Smooth muscle cell (in vitro differentiated cells): ENCODE measurements at regions not wholly inside any gene's neighbourhood (a gene's known extent, or its start where the extent isn't known, plus 50 kb on each side); places are given as distances from the start of the nearest gene placed in this dataset.

Experiments used
- DNase-seq: peaks from one replicate; lab custom pipeline; 2025; ENCODE audit not compliant: unreplicated experiment; lab: John Stamatoyannopoulos, UW
- H2AFZ ChIP-seq: fragments of 200-600 bp; sonication (generic); 2 replicates; pipeline ENCODE4 v1.6.0; 2016; ENCODE audit warnings: antibody characterized with exemption, low read depth, mild to moderate bottlenecking
- H3F3A ChIP-seq: fragments of 200-600 bp; sonication (generic); 2 replicates; pipeline ENCODE4 v1.6.0; 2017; ENCODE audit warnings: antibody characterized with exemption, low read depth
- H3K27ac ChIP-seq: fragments of 200-600 bp; sonication (generic); 2 replicates; pipeline ENCODE4 v1.5.1; 2016; ENCODE audit warnings: low read depth, mild to moderate bottlenecking
- H3K27me3 ChIP-seq: fragments of 200-600 bp; sonication (generic); 2 replicates; pipeline ENCODE4 v1.6.1; 2016; ENCODE audit warnings: low read depth, mild to moderate bottlenecking
- H3K36me3 ChIP-seq: fragments of 200-600 bp; sonication (generic); 2 replicates; pipeline ENCODE4 v1.5.1; 2016; ENCODE audit warnings: low read depth
- H3K4me1 ChIP-seq: fragments of 200-600 bp; sonication (generic); 2 replicates; pipeline ENCODE4 v1.5.1; 2016; ENCODE audit warnings: low read depth
- H3K4me2 ChIP-seq: fragments of 200-600 bp; sonication (generic); 2 replicates; pipeline ENCODE4 v1.6.0; 2016; ENCODE audit warnings: mild to moderate bottlenecking
- H3K4me3 ChIP-seq: fragments of 200-600 bp; sonication (generic); 2 replicates; pipeline ENCODE4 v1.5.1; 2016; ENCODE audit warnings: mild to moderate bottlenecking
- H3K79me2 ChIP-seq: fragments of 200-600 bp; sonication (generic); 2 replicates; pipeline ENCODE4 v1.6.0; 2016; ENCODE audit warnings: low read depth, mild to moderate bottlenecking
- H3K9ac ChIP-seq: fragments of 200-600 bp; sonication (generic); 2 replicates; pipeline ENCODE4 v1.6.0; 2016; ENCODE audit warnings: low read depth
- H3K9me3 ChIP-seq: fragments of 200-600 bp; sonication (generic); replicated peaks from 2 replicates; pipeline ENCODE4 v1.5.1; 2016; ENCODE audit warnings: low read depth
- H4K20me1 ChIP-seq: fragments of 200-600 bp; sonication (generic); 2 replicates; pipeline ENCODE4 v1.6.0; 2016; ENCODE audit warnings: low read depth
- WGBS: methylation state at CpG from one replicate; pipeline ENCODE4 v1.1.7; 2016; ENCODE audit warnings: low lambda C conversion rate; 5-methylcytosine and 5-hydroxymethylcytosine counted together
- TF ChIP-seq, protein P1 (sequence below): fragments of 200-600 bp; sonication (generic); IDR thresholded peaks from 2 replicates; pipeline ENCODE4 v1.5.1; 2017; ENCODE audit warnings: borderline replicate concordance, mild to moderate bottlenecking, antibody characterized with exemption; ENCODE audit not compliant: insufficient read depth, poor library complexity, severe bottlenecking

DNA sequence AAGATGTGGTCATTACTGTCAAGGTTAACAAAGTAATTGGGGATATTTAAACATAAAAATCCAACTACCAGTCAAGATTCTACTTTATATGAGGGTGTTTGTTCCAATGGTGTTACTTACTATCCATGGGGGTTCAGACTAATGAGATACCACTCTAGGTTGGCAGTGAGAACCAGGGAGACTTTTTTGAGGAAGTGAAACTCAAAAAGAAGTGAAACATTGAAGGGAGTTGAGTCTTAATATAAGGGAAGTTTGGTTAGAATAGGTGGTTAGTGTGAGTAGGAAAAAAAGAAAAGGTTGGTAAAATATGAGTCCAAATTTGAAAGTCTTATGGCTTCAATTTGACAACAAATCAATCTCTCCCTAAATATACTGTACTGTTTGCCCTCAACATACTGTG, 123.6 kb upstream of the ANK3 start:
- Histone ChIP-seq H3K9me3 (no peaks in the 10 kb centered on the region), H3K4me2 (no peak overlapping the region), H2AFZ (no peak overlapping the region), H3K9ac (no peak overlapping the region), H3K79me2 (peaks cover 5% of the 10 kb centered on the region), H4K20me1 (no peaks in the 10 kb centered on the region), H3K4me3 (no peak overlapping the region), H3K27ac (no peak overlapping the region), H3K36me3 (no peaks in the 10 kb centered on the region), H3K27me3 (no peaks in the 10 kb centered on the region), H3F3A (no peaks in the 10 kb centered on the region), H3K4me1 (peaks cover 4% of the 10 kb centered on the region)
- DNase-seq = no peak
- TF ChIP-seq, protein P1, sequence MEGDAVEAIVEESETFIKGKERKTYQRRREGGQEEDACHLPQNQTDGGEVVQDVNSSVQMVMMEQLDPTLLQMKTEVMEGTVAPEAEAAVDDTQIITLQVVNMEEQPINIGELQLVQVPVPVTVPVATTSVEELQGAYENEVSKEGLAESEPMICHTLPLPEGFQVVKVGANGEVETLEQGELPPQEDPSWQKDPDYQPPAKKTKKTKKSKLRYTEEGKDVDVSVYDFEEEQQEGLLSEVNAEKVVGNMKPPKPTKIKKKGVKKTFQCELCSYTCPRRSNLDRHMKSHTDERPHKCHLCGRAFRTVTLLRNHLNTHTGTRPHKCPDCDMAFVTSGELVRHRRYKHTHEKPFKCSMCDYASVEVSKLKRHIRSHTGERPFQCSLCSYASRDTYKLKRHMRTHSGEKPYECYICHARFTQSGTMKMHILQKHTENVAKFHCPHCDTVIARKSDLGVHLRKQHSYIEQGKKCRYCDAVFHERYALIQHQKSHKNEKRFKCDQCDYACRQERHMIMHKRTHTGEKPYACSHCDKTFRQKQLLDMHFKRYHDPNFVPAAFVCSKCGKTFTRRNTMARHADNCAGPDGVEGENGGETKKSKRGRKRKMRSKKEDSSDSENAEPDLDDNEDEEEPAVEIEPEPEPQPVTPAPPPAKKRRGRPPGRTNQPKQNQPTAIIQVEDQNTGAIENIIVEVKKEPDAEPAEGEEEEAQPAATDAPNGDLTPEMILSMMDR = no peak

DNA sequence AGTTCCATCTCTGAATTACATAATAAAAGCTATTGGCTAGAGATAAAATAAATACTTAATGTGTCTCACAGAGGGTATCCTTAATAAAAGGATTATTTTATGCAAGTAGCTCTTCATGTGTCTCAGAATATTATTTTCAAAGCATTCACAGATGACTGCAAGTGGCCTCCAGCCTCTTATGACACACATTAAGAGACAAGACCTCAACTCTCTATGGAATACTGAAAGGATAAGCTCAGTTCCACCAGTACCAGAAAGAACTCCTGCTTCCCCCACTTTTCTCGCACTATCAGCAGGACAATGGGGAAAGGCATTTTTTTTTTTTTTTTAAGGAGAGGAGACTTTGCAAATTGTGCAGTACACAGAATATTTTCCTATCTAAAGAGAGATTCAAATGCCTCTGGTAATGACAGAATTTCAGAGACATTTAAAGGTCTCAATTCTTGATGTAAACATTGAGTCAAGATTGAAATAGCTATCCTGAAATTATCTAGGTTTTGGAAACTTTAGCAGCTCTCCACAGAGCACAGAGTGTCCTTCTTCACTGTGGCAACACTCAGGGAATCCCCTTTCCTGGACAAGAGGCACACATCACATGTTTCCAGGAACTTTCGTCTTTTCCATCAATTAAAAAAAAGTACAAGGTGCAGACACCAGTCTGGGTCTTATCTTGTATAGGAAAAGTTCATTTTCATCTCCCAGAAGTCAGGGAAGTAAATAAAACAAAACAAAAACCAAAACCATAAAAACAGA, 122.0 kb upstream of the ANK3 start:
- no peaks in the 10 kb centered on the region for H3K27me3 ChIP-seq
- WGBS = 71% methylated on average over 2 of the region's 2 CpGs
- TF ChIP-seq, protein P1 = no peak
- DNase-seq = no peak
- peaks cover 5% of the 10 kb centered on the region for H3K79me2 ChIP-seq
- H3K4me3 ChIP-seq = no peak overlapping the region
- H4K20me1 ChIP-seq = no peaks in the 10 kb centered on the region
- H3K4me2 ChIP-seq = no peak overlapping the region
- no peak overlapping the region for H3K9ac ChIP-seq
- no peaks in the 10 kb centered on the region for H3F3A ChIP-seq
- no peak overlapping the region for H3K27ac ChIP-seq
- H3K36me3 ChIP-seq = no peaks in the 10 kb centered on the region
- no peaks in the 10 kb centered on the region for H3K9me3 ChIP-seq
- H3K4me1 ChIP-seq = peaks cover 4% of the 10 kb centered on the region
- H2AFZ ChIP-seq = no peak overlapping the region

GRCh38 chr10:60508831-60509230, 119.2 kb upstream of the ANK3 start:
- Histone ChIP-seq H3K36me3 (no peaks in the 10 kb centered on the region), H3F3A (no peaks in the 10 kb centered on the region), H3K4me1 (peaks cover 4% of the 10 kb centered on the region), H3K27me3 (no peaks in the 10 kb centered on the region), H3K79me2 (no peaks in the 10 kb centered on the region), H3K4me3 (no peak overlapping the region), H4K20me1 (no peaks in the 10 kb centered on the region), H3K4me2 (no peak overlapping the region), H3K27ac (no peak overlapping the region), H3K9ac (no peak overlapping the region), H3K9me3 (no peaks in the 10 kb centered on the region), H2AFZ (no peak overlapping the region)
- TF ChIP-seq, protein P1 = no peak
- no peak for DNase-seq
- 95% methylated on average over 2 of the region's 2 CpGs for WGBS

DNA sequence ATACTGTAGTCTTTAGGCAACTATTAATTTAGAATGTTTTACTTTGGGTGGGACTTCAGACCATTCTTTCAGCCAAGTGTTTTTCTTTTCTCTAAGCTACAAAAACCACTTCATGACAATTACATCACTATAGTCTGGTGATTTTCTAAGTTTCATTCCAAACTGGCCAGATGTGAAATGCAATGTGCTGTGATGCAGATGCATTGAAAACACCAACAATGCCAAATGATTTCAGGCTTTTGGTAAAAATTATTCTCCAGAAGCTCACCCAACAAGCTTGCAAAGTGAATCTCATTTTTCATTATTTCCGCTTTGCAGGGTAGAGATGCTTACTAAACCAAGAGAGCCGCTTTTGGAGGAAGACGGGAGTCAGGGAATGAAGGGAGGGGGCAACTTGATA, 118.4 kb upstream of the ANK3 start:
- H2AFZ ChIP-seq = no peak overlapping the region

More for the DNA sequence above, 118.4 kb upstream of the ANK3 start:
- Histone ChIP-seq H3K9me3 (no peaks in the 10 kb centered on the region), H3K36me3 (no peaks in the 10 kb centered on the region), H3K4me1 (peaks cover 4% of the 10 kb centered on the region), H3F3A (no peaks in the 10 kb centered on the region), H3K79me2 (no peaks in the 10 kb centered on the region), H4K20me1 (no peaks in the 10 kb centered on the region), H3K27ac (no peak overlapping the region), H3K27me3 (no peaks in the 10 kb centered on the region), H3K9ac (no peak overlapping the region), H3K4me2 (no peak overlapping the region), H3K4me3 (no peak overlapping the region)
- TF ChIP-seq, protein P1 = no peak
- DNase-seq = no peak
- 98% methylated on average over 3 of the region's 3 CpGs for WGBS
